Fibroblast of lung (primary cell): ENCODE measurements at regions not wholly inside any gene's neighbourhood (a gene's known extent, or its start where the extent isn't known, plus 50 kb on each side); places are given as distances from the start of the nearest gene placed in this dataset.

ENCODE experiments used
- EZH2 ChIP-seq: IDR thresholded peaks from 2 replicates; pipeline ENCODE4 v1.5.1; 2012; ENCODE audit warnings: low read length, control low read depth, mild to moderate bottlenecking; ENCODE audit errors: missing control alignments
- TF ChIP-seq, protein P1 (sequence below), 2 donors: IDR thresholded peaks in 1 of 2; conservative IDR thresholded peaks in 1 of 2; 1 replicate in 1 of 2; 2 replicates in 1 of 2; pipeline ENCODE4 v1.5.1; 2011 to 2012; ENCODE audit warnings: low read length in 2 of 2, control low read depth in 1 of 2, inconsistent platforms in 1 of 2, low read depth in 1 of 2, mild to moderate bottlenecking in 1 of 2

- TF ChIP-seq, protein P1, sequence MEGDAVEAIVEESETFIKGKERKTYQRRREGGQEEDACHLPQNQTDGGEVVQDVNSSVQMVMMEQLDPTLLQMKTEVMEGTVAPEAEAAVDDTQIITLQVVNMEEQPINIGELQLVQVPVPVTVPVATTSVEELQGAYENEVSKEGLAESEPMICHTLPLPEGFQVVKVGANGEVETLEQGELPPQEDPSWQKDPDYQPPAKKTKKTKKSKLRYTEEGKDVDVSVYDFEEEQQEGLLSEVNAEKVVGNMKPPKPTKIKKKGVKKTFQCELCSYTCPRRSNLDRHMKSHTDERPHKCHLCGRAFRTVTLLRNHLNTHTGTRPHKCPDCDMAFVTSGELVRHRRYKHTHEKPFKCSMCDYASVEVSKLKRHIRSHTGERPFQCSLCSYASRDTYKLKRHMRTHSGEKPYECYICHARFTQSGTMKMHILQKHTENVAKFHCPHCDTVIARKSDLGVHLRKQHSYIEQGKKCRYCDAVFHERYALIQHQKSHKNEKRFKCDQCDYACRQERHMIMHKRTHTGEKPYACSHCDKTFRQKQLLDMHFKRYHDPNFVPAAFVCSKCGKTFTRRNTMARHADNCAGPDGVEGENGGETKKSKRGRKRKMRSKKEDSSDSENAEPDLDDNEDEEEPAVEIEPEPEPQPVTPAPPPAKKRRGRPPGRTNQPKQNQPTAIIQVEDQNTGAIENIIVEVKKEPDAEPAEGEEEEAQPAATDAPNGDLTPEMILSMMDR (conservative IDR thresholded peaks at IDR 0.05 in 1 of 2, IDR thresholded peaks at IDR 0.05 in 1 of 2; ENCODE audit: low read depth in 1 of 2, low read length in 2 of 2), result no peak
- TF ChIP-seq EZH2, result no peak
These were observed 1417.1 kb downstream of the AACS start for GRCh38 chr12:126482238-126482889.
